K562 (cell line): ENCODE measurements at regions not wholly inside any gene's neighbourhood (a gene's known extent, or its start where the extent isn't known, plus 50 kb on each side); places are given as distances from the start of the nearest gene placed in this dataset.

ENCODE experiments used
- ATAC-seq: fragments of 200-7000 bp; cut with Tn5 transposase; 3 replicates; pipeline ENCODE4 v1.9.1; 2020; ENCODE audit warnings: moderate library complexity
- BruUV-seq: library from RNA; stranded (reverse); fragments of 400-500 nt; replicated peaks from 2 replicates; lab custom pipeline; 2021; lab: Mats Ljungman, UMichigan
- CTCF ChIA-PET: fragments of 300-600 bp; formaldehyde crosslinking; extraction: SDS; loops from one replicate; lab custom pipeline; 2021; ENCODE audit warnings: low intra/inter-chr PET ratio; lab: Yijun Ruan, JAX
- POLR2A ChIA-PET: fragments of 300-600, 350-650 bp; sonication (Branson Sonifier 250); formaldehyde crosslinking; extraction: SDS; loops from one replicate; lab custom pipeline; 2021; ENCODE audit warnings: antibody characterized with exemption, inconsistent platforms; lab: Yijun Ruan, JAX
- DNase-seq, 4 experiments: peaks; one replicate each; pipeline versions ENCODE4 v3.0.0 to v3.0.0-alpha.2; 2011 to 2018; ENCODE audit warnings: low spot score in 3 of 4, mixed read lengths in 3 of 4; ENCODE audit errors: extremely low read depth in 1 of 4
- FAIRE-seq: peaks from 2 replicates; lab custom pipeline; 2011; peaks lifted over from hg19 to GRCh38; lab: Jason Lieb, UNC
- H2AFZ ChIP-seq: 2 replicates; pipeline ENCODE4 v1.6.0; 2011; ENCODE audit warnings: low read depth, low read length, control low read depth, inconsistent platforms
- H3K27ac ChIP-seq: fragments of 200-600 bp; 3 replicates; pipeline ENCODE4 v1.8.0; 2011; ENCODE audit warnings: low read depth, mild to moderate bottlenecking, control low read depth, inconsistent platforms, low read length, moderate library complexity, mixed read lengths; ENCODE audit errors: extremely low read depth
- H3K27me3 ChIP-seq, 2 experiments: fragments of 300-600 bp in 1 of 2; 2 replicates in 1 of 2; 3 replicates in 1 of 2; pipeline versions ENCODE4 v1.6.0 to v1.8.0; 2011; ENCODE audit warnings: inconsistent platforms in 2 of 2, low read length in 2 of 2, mild to moderate bottlenecking in 1 of 2, mixed read lengths in 1 of 2, moderate library complexity in 1 of 2; ENCODE audit not compliant: control insufficient read depth in 2 of 2, insufficient read depth in 2 of 2
- H3K36me3 ChIP-seq: fragments of 300-600 bp; 3 replicates; pipeline ENCODE4 v1.8.0; 2011; ENCODE audit warnings: mild to moderate bottlenecking, low read length, inconsistent platforms; ENCODE audit not compliant: control insufficient read depth, insufficient read depth
- H3K4me1 ChIP-seq, 2 experiments: fragments of 200-600 bp in 1 of 2; replicated peaks in 1 of 2; 2 replicates in 1 of 2; 3 replicates in 1 of 2; pipeline versions ENCODE4 v1.5.1 to v1.8.0; 2011; ENCODE audit warnings: inconsistent platforms in 2 of 2, low read length in 2 of 2, mild to moderate bottlenecking in 1 of 2, mixed read lengths in 1 of 2, moderate library complexity in 1 of 2; ENCODE audit not compliant: control insufficient read depth in 2 of 2, insufficient read depth in 2 of 2
- H3K4me2 ChIP-seq: 2 replicates; pipeline ENCODE4 v1.6.1; 2011; ENCODE audit warnings: low read length, control low read depth, inconsistent platforms, mixed read lengths; ENCODE audit not compliant: insufficient read depth
- H3K4me3 ChIP-seq: fragments of 200-600 bp; sonication (generic), shearing (Covaris generic); 2 replicates; pipeline ENCODE4 v1.5.1; 2016; ENCODE audit warnings: control low read depth, inconsistent platforms
- H3K79me2 ChIP-seq: fragments of 200-600 bp; 3 replicates; pipeline ENCODE4 v1.8.0; 2011; ENCODE audit warnings: low read length, inconsistent platforms; ENCODE audit not compliant: control insufficient read depth, insufficient read depth
- H3K9ac ChIP-seq, 2 experiments: 2 replicates each; pipeline versions ENCODE4 v1.6.0 to v1.6.1; 2011; ENCODE audit warnings: low read depth in 2 of 2, low read length in 2 of 2, control low read depth in 1 of 2, inconsistent platforms in 1 of 2, mild to moderate bottlenecking in 1 of 2, mixed read lengths in 1 of 2; ENCODE audit not compliant: insufficient read depth in 1 of 2
- H3K9me1 ChIP-seq: one replicate; pipeline ENCODE4 v1.6.0; 2011; ENCODE audit warnings: inconsistent platforms, mild to moderate bottlenecking, low read length, moderate library complexity; ENCODE audit not compliant: control insufficient read depth, insufficient read depth
- H3K9me3 ChIP-seq: replicated peaks from 2 replicates; pipeline ENCODE4 v1.5.1; 2011; ENCODE audit warnings: low read depth, low read length, inconsistent platforms; ENCODE audit not compliant: control insufficient read depth, insufficient read depth
- H4K20me1 ChIP-seq: replicated peaks from 2 replicates; pipeline ENCODE4 v1.6.1; 2011; ENCODE audit warnings: low read length, inconsistent platforms, mixed read lengths; ENCODE audit not compliant: control insufficient read depth, insufficient read depth
- ELF1 ChIP-seq: fragments of 200-800 bp; sonication (Bioruptor generic); IDR thresholded peaks from 2 replicates; pipeline ENCODE4 v1.6.1; 2016; ENCODE audit warnings: missing genetic modification characterization, missing compliant biosample characterization
- POLR2A ChIP-seq: fragments of 450-650 bp; conservative IDR thresholded peaks from 2 replicates; pipeline ENCODE4 v1.6.1; 2016
- SMARCC2 ChIP-seq: fragments of 450-650 bp; IDR thresholded peaks from 2 replicates; pipeline ENCODE4 v1.6.1; 2017; ENCODE audit warnings: antibody characterized with exemption, moderate library complexity, mild to moderate bottlenecking, low read depth
- ZFP1 ChIP-seq: fragments of 450-650 bp; formaldehyde crosslinking; IDR thresholded peaks from 2 replicates; pipeline ENCODE4 v1.4.0; 2020; ENCODE audit warnings: mild to moderate bottlenecking, mixed read lengths
- ZNF232 ChIP-seq: sonication (generic); formaldehyde crosslinking; IDR thresholded peaks from 2 replicates; pipeline ENCODE4 v1.8.0; 2022; ENCODE audit warnings: mild to moderate bottlenecking, missing genetic modification reagents
- ZNF764 ChIP-seq: fragments of 250-450 bp; sonication (Bioruptor Pico); IDR thresholded peaks from 2 replicates; pipeline ENCODE4 v1.4.0; 2020; ENCODE audit warnings: low read depth, mild to moderate bottlenecking, moderate library complexity
- WGBS: fragments of 100-300 bp; shearing (Covaris generic); methylation state at CpG from one replicate; pipeline ENCODE4 v1.1.6; 2016; ENCODE audit warnings: low coverage, mixed read lengths; ENCODE audit not compliant: insufficient coverage; ENCODE audit errors: missing lambda C conversion rate; 5-methylcytosine and 5-hydroxymethylcytosine counted together
- in situ Hi-C: fragments of 300-500 bp; cut with MboI; formaldehyde crosslinking; loops from 4 replicates; pipeline ENCODE4 v1.15.0; 2018; ENCODE audit warnings: inconsistent platforms, mixed read lengths
- intact Hi-C: fragments of 100-400 bp; cut with micrococcal nuclease; formaldehyde crosslinking; loops from 2 replicates; pipeline ENCODE4 v1.14.2; 2022
- TF ChIP-seq, protein P1 (sequence below): fragments of 450-650 bp; formaldehyde crosslinking; IDR thresholded peaks from 2 replicates; pipeline ENCODE4 v1.4.0; 2020; ENCODE audit warnings: mild to moderate bottlenecking, moderate library complexity

DNA sequence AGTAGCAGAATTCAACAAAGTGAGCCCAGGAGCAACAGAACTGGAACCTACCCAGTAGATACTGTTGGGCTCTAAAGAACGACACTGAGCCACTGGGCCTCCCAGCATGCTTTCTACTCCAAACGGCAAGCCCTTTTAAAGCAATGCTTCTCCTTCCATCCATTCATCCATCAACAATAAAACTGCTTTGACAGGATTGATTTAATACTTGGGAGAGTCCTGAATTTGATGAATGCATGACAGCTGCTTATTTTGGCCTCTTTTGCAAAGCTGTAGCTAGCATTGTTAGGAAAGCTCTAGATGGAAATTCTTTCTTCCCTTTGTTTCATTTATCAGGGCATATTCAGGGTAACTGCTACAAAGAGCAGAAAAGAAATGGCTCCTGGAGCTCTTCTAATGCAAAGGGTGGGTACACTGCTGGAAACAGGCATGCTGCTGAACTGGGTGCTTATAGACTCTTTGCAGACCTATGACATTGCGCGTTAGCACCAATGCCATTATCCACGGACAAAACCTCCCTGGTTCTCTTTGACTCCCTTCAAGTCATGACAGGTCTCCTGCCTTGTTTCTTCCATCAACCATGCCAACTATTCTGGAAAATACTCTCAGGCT lies 138.4 kb upstream of the HNRNPA3 start:
- FAIRE-seq (no peak), DNase-seq (no peak), ATAC-seq (no peak)
- Histone ChIP-seq H3K79me2 (no peaks in the 10 kb centered on the region), H3K4me1 (no peaks in the 10 kb centered on the region), H4K20me1 (no peaks in the 10 kb centered on the region), H3K36me3 (no peaks in the 10 kb centered on the region), H3K4me3 (no peak overlapping the region), H3K27ac (no peak overlapping the region), H3K27me3 (no peaks in the 10 kb centered on the region; a peak in 1 of 5 replicates), H2AFZ (no peak overlapping the region), H3K9me3 (no peaks in the 10 kb centered on the region), H3K4me2 (no peak overlapping the region), H3K9ac (no peak overlapping the region), H3K9me1 (no peaks in the 10 kb centered on the region)
- BruUV-seq = no TSS peak
- in situ Hi-C loops = no loop called here
- no peak for TF ChIP-seq POLR2A
- no peak for TF ChIP-seq ZNF764 (CRISPR knock-in tag)
- TF ChIP-seq, protein P1, sequence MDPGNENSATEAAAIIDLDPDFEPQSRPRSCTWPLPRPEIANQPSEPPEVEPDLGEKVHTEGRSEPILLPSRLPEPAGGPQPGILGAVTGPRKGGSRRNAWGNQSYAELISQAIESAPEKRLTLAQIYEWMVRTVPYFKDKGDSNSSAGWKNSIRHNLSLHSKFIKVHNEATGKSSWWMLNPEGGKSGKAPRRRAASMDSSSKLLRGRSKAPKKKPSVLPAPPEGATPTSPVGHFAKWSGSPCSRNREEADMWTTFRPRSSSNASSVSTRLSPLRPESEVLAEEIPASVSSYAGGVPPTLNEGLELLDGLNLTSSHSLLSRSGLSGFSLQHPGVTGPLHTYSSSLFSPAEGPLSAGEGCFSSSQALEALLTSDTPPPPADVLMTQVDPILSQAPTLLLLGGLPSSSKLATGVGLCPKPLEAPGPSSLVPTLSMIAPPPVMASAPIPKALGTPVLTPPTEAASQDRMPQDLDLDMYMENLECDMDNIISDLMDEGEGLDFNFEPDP (CRISPR knock-in tag) = no peak
- TF ChIP-seq ZFP1 (CRISPR knock-in tag) = no peak
- no peak for TF ChIP-seq SMARCC2
- no peak for TF ChIP-seq ZNF232
- no peak for TF ChIP-seq ELF1
- POLR2A ChIA-PET = interaction anchor here (1.3 kb wide), 1 partner anchor 11 kb away, joined by 4 read pairs; no protein-coding TSS in a partner anchor
- intact Hi-C loops = no loop called here
- WGBS = 0% methylated on average over 5 of the region's 5 CpGs
- CTCF ChIA-PET = no interaction called here
